Mesendoderm (in vitro differentiated cells): ENCODE measurements at regions not wholly inside any gene's neighbourhood (a gene's known extent, or its start where the extent isn't known, plus 50 kb on each side); places are given as distances from the start of the nearest gene placed in this dataset.
A peak's percentile ranks its signal among the peaks of the same experiment; 100 is the strongest.
"Not testable (repeated sequence)": the region's sequence is repeated elsewhere in the genome, so short reads cannot be mapped to it uniquely, and the experiment has no call there.

Experiments
- DNase-seq: peaks from one replicate; pipeline ENCODE4 v3.0.0; 2013
- H2AK5ac ChIP-seq: 2 replicates; pipeline ENCODE4 v1.6.1; 2013; ENCODE audit warnings: low read length, inconsistent platforms
- H2BK120ac ChIP-seq: 2 replicates; pipeline ENCODE4 v1.6.1; 2013; ENCODE audit warnings: low read depth, mild to moderate bottlenecking, low read length, moderate library complexity, mixed read lengths
- H2BK15ac ChIP-seq: replicated peaks from 2 replicates; pipeline ENCODE4 v1.6.1; 2013; ENCODE audit warnings: low read depth, mild to moderate bottlenecking, moderate library complexity
- H2BK5ac ChIP-seq: 2 replicates; pipeline ENCODE4 v1.6.1; 2013; ENCODE audit warnings: low read length, inconsistent platforms
- H3K18ac ChIP-seq: 2 replicates; pipeline ENCODE4 v1.6.1; 2013; ENCODE audit warnings: mild to moderate bottlenecking, low read length, mixed read lengths
- H3K23ac ChIP-seq: one replicate; pipeline ENCODE4 v1.6.1; 2013; ENCODE audit warnings: low read length
- H3K27ac ChIP-seq: 2 replicates; pipeline ENCODE4 v1.5.1; 2013; ENCODE audit warnings: low read depth, mild to moderate bottlenecking, inconsistent platforms, low read length, moderate library complexity
- H3K27me3 ChIP-seq: 2 replicates; pipeline ENCODE4 v1.6.1; 2013; ENCODE audit warnings: low read length, control low read depth, mild to moderate bottlenecking, inconsistent platforms; ENCODE audit not compliant: insufficient read depth, poor library complexity
- H3K36me3 ChIP-seq: 2 replicates; pipeline ENCODE4 v1.6.1; 2013; ENCODE audit warnings: low read length, inconsistent platforms; ENCODE audit not compliant: control insufficient read depth, insufficient read depth
- H3K4ac ChIP-seq: one replicate; pipeline ENCODE4 v1.6.1; 2013; ENCODE audit warnings: low read depth, mild to moderate bottlenecking, low read length, moderate library complexity
- H3K4me1 ChIP-seq: 2 replicates; pipeline ENCODE4 v1.6.1; 2013; ENCODE audit warnings: low read depth, low read length, inconsistent platforms; ENCODE audit not compliant: control insufficient read depth
- H3K4me2 ChIP-seq: 2 replicates; pipeline ENCODE4 v1.6.1; 2013; ENCODE audit warnings: low read length
- H3K4me3 ChIP-seq: 2 replicates; pipeline ENCODE4 v1.5.1; 2013; ENCODE audit warnings: mild to moderate bottlenecking, low read length
- H3K56ac ChIP-seq: one replicate; pipeline ENCODE4 v1.6.1; 2013; ENCODE audit warnings: low read length
- H3K79me1 ChIP-seq: 2 replicates; pipeline ENCODE4 v1.6.1; 2013; ENCODE audit warnings: low read length, inconsistent platforms
- H3K79me2 ChIP-seq: 2 replicates; pipeline ENCODE4 v1.6.1; 2013; ENCODE audit warnings: mild to moderate bottlenecking, low read length; ENCODE audit not compliant: control insufficient read depth, insufficient read depth
- H3K9ac ChIP-seq: 2 replicates; pipeline ENCODE4 v1.6.1; 2013; ENCODE audit warnings: low read length, inconsistent platforms
- H4K5ac ChIP-seq: one replicate; pipeline ENCODE4 v1.6.1; 2013; ENCODE audit warnings: low read length
- H4K8ac ChIP-seq: one replicate; pipeline ENCODE4 v1.6.1; 2013; ENCODE audit warnings: low read depth, mild to moderate bottlenecking, control low read depth, low read length, moderate library complexity
- WGBS: extraction: QIAGEN DNeasy Blood & Tissue Kit; methylation state at CpG from one replicate; pipeline ENCODE4 v1.1.7; 2013; ENCODE audit warnings: low lambda C conversion rate, missing lambda C conversion rate; ENCODE audit not compliant: insufficient coverage; ENCODE audit errors: extremely low coverage; 5-methylcytosine and 5-hydroxymethylcytosine counted together

DNA sequence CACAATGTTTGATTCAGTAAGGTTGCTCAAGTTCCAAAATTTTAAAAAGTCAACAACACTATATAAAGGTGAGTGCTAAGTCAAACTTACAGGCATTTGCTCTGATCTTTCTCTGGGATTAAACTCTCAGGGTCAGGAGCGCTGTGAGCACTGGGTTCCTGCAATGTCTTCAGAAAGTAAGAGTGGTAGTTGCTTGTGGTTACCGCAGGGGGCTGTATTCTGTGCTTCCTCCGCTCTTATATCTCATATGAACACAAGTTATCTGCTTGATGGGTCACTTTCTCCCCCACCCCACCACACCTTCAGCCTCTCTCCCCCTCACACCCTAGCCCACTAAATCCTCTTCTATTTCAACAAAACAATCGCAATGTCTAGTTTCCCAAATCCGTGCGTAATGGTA lies 116.4 kb upstream of the IGSF1 start:
- Histone ChIP-seq H3K79me1 (no peaks in the 10 kb centered on the region), H2BK120ac (no peak overlapping the region), H3K18ac (no peak overlapping the region), H3K9ac (no peak overlapping the region), H4K5ac (no peak overlapping the region), H3K56ac (no peak overlapping the region), H3K4me1 (no peaks in the 10 kb centered on the region), H3K4me3 (no peak overlapping the region), H3K36me3 (no peaks in the 10 kb centered on the region), H2AK5ac (no peak overlapping the region), H3K4me2 (no peak overlapping the region), H3K23ac (no peak overlapping the region), H3K79me2 (no peaks in the 10 kb centered on the region), H3K27ac (no peak overlapping the region), H3K4ac (no peak overlapping the region), H2BK15ac (no peak overlapping the region), H4K8ac (no peak overlapping the region), H3K27me3 (no peaks in the 10 kb centered on the region), H2BK5ac (no peak overlapping the region)
- peak; percentile 12 for DNase-seq
- no CpG with 5 or more reads among the region's 6 CpGs for WGBS

- no peak for DNase-seq
- Histone ChIP-seq H2BK5ac (no peak overlapping the region), H4K5ac (no peak overlapping the region), H2BK15ac (no peak overlapping the region), H3K56ac (no peak overlapping the region), H3K23ac (no peak overlapping the region), H3K4me3 (no peak overlapping the region), H2AK5ac (no peak overlapping the region), H3K27ac (no peak overlapping the region), H3K4me2 (no peak overlapping the region), H2BK120ac (no peak overlapping the region), H3K79me2 (no peaks in the 10 kb centered on the region), H3K9ac (no peak overlapping the region), H3K4me1 (no peaks in the 10 kb centered on the region), H4K8ac (no peak overlapping the region), H3K18ac (no peak overlapping the region), H3K79me1 (no peaks in the 10 kb centered on the region), H3K36me3 (no peaks in the 10 kb centered on the region), H3K27me3 (no peaks in the 10 kb centered on the region), H3K4ac (no peak overlapping the region)
- WGBS: no CpG with 5 or more reads among the region's 2 CpGs
Observed at GRCh38 chrX:131424895-131425294, 119.0 kb upstream of the OR13H1 start.

GRCh38 chrX:131430465-131430864 lies 113.4 kb upstream of the OR13H1 start:
- H3K79me2 ChIP-seq, H3K27ac ChIP-seq, H3K36me3 ChIP-seq, H4K8ac ChIP-seq, H3K4me1 ChIP-seq, H2BK120ac ChIP-seq, H3K79me1 ChIP-seq, H2AK5ac ChIP-seq, H3K4ac ChIP-seq, H3K18ac ChIP-seq, H3K4me3 ChIP-seq, H4K5ac ChIP-seq, H3K9ac ChIP-seq, H3K4me2 ChIP-seq, H3K23ac ChIP-seq, H2BK5ac ChIP-seq, H2BK15ac ChIP-seq, H3K27me3 ChIP-seq, H3K56ac ChIP-seq, DNase-seq: not testable (repeated sequence)
- WGBS: no CpG with 5 or more reads among the region's 1 CpG

DNA sequence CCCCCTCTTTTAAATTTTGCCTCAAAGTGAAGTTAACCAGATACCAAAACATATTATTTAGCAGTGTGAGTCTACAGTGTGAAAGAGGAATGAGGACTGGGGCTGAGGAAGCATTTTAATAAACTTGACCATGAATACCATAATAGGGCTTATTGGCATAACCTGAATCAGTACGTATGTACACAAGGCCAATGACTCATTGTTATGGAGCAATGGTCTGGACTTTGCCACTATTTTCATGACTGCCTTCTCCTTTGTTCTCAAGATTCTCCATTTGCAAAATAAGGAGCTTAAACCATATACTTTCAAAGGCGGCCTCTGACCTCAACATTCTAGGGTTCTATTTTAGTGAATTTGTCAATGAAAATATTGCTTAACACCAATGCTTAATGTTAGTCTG lies 102.8 kb upstream of the OR13H1 start:
- no peak overlapping the region for H2BK15ac ChIP-seq
- no peaks in the 10 kb centered on the region for H3K27me3 ChIP-seq
- no peak overlapping the region for H3K9ac ChIP-seq
- no peak overlapping the region for H3K18ac ChIP-seq
- no peak overlapping the region for H3K56ac ChIP-seq
- H4K5ac ChIP-seq: no peak overlapping the region
- no peaks in the 10 kb centered on the region for H3K36me3 ChIP-seq
- no peak overlapping the region for H3K23ac ChIP-seq
- no peaks in the 10 kb centered on the region for H3K4me1 ChIP-seq
- H3K27ac ChIP-seq: no peak overlapping the region
- H3K79me1 ChIP-seq: no peaks in the 10 kb centered on the region
- H2AK5ac ChIP-seq: no peak overlapping the region
- WGBS: no CpG with 5 or more reads among the region's 2 CpGs
- H2BK5ac ChIP-seq: no peak overlapping the region
- no peak for DNase-seq
- no peak overlapping the region for H3K4me2 ChIP-seq
- H2BK120ac ChIP-seq: no peak overlapping the region
- H3K4me3 ChIP-seq: no peak overlapping the region
- H3K4ac ChIP-seq: no peak overlapping the region
- no peaks in the 10 kb centered on the region for H3K79me2 ChIP-seq
- H4K8ac ChIP-seq: no peak overlapping the region

GRCh38 chrX:131445955-131446354 lies 97.9 kb upstream of the OR13H1 start:
- Histone ChIP-seq H2BK15ac (no peak overlapping the region), H3K27me3 (no peaks in the 10 kb centered on the region), H4K8ac (no peak overlapping the region), H3K79me1 (no peaks in the 10 kb centered on the region), H3K56ac (no peak overlapping the region), H3K9ac (no peak overlapping the region), H2BK120ac (no peak overlapping the region), H3K36me3 (no peaks in the 10 kb centered on the region), H3K4me3 (no peak overlapping the region), H2BK5ac (no peak overlapping the region), H2AK5ac (no peak overlapping the region), H3K79me2 (no peaks in the 10 kb centered on the region), H3K18ac (no peak overlapping the region), H3K4me2 (no peak overlapping the region), H3K4me1 (no peaks in the 10 kb centered on the region), H3K23ac (no peak overlapping the region), H4K5ac (no peak overlapping the region), H3K4ac (no peak overlapping the region), H3K27ac (no peak overlapping the region)
- WGBS: no CpG with 5 or more reads among the region's 2 CpGs
- no peak for DNase-seq

DNA sequence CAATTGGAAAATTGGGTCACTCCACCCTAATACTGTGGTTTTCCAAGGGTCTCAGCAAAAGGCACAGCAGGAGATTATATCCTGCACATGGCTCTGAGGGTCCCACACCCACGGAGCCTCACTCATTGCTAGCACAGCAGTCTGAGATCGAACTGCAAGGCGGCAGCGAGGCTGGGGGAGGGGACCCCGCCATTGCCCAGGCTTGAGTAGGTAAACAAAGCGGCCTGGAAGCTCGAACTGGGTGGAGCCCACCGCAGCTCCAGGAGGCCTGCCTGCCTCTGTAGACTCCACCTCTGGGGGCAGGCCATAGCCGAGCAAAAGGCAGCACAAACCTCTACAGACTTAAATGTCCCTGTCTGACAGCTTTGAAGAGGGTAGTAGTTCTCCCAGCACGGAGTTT lies 82.0 kb upstream of the OR13H1 start:
- not testable (repeated sequence) for H3K27ac ChIP-seq, H3K79me1 ChIP-seq, H3K4me1 ChIP-seq, H3K4me2 ChIP-seq, H3K23ac ChIP-seq, H3K36me3 ChIP-seq, H3K9ac ChIP-seq, H3K56ac ChIP-seq, H4K5ac ChIP-seq, H3K4me3 ChIP-seq, H3K18ac ChIP-seq, H2AK5ac ChIP-seq, H4K8ac ChIP-seq, H2BK120ac ChIP-seq, DNase-seq, H3K79me2 ChIP-seq, H3K4ac ChIP-seq, H2BK15ac ChIP-seq, H2BK5ac ChIP-seq, H3K27me3 ChIP-seq
- WGBS: no CpG with 5 or more reads among the region's 10 CpGs
